Heart left ventricle (tissue), 13 donors: ENCODE measurements at regions not wholly inside any gene's neighbourhood (a gene's known extent, or its start where the extent isn't known, plus 50 kb on each side); places are given as distances from the start of the nearest gene placed in this dataset.

Experiments
- CTCF ChIP-seq, 12 donors: fragments of 200-600 bp; sonication (generic) in 4 of 12; IDR thresholded peaks; one replicate each; pipeline versions ENCODE4 v1.5.0 to v1.8.0; 2018 to 2022; ENCODE audit warnings: antibody characterized with exemption in 12 of 12, mild to moderate bottlenecking in 5 of 12
- POLR2A ChIP-seq, 2 donors: fragments of 450-650 bp; IDR thresholded peaks; one replicate each; pipeline ENCODE4 v1.6.1; 2017; ENCODE audit warnings: antibody characterized with exemption in 2 of 2, mild to moderate bottlenecking in 2 of 2, moderate library complexity in 2 of 2
- donor health status: ischemic (EF 13 %, LVEDD 7.1; RV severe dilation, severe dysfunction).
- donor health status: DM: no; HTN: yes; CAD: no.
- donor health status: DM: no; HTN: no; CAD: no.
- donor health status: ischemic (EF 25% LVEDD 6.9; RV normal size, moderate dysfunction).
- donor health status: ischemic (EF 25% LVEDD 5.7; RV mildly dilated, moderate dysfunction).
- donor health status: ischemic (EF 35%, LVEDD 5.7; RV mildly dilated, moderate dysfunction).
- donor health status: nonischemic (EF 11% LVEDD 7.7; RV severe dilation, severe dysfunction).
- donor health status: DM: yes; HTN: yes; CAD: no.
- donor health status: PGD.
- donor health status: ischemic (EF 29% LVEDD 5.4; RV normal size, mild dysfunction).
- donor health status: nonischemic (EF 23%, LVEDD 6.1; RV moderate dilation, normal function).

GRCh38 chr7:136717910-136718557 lies 150.4 kb upstream of the CHRM2 start:
- TF ChIP-seq CTCF (IDR thresholded peaks at IDR 0.05), result no peak
- TF ChIP-seq POLR2A (IDR thresholded peaks at IDR 0.05), result no peak
